Activated CD4-positive, alpha-beta T cell treated with anti-CD3 and anti-CD28 coated beads, Interleukin-2, amount 50 U/mL, for 48 hours (primary cell): ENCODE measurements at regions not wholly inside any gene's neighbourhood (a gene's known extent, or its start where the extent isn't known, plus 50 kb on each side); places are given as distances from the start of the nearest gene placed in this dataset.
"Not testable (repeated sequence)": the region's sequence is repeated elsewhere in the genome, so short reads cannot be mapped to it uniquely, and the experiment has no call there.

Experiments used
- DNase-seq, 2 experiments: peaks; one replicate each; pipeline ENCODE4 v3.0.0-alpha.2; 2020

GRCh38 chr2:225771701-225772100 lies 372.2 kb downstream of the NYAP2 start:
- no peak for DNase-seq

GRCh38 chr2:225768741-225769140 lies 369.2 kb downstream of the NYAP2 start:
- no peak for DNase-seq

DNA sequence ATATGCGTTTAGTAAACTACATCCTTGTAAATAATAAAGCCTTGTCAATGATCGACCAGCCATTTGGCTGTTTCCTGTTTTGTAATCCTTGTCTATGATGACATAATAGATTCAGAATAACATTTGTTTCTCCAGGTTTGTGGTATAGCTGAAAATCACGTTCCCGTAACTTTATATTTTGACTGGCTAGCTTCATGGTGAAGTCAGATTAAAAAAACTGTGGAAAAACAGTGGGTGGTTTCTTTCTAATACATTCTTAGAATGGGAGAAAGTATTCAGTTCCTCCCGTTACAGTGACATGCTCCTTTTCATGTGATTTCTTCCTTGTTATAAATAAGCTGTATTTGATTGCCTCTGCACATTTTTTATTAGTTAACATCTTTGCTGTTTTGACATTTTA lies 366.9 kb downstream of the NYAP2 start:
- no peak for DNase-seq

DNA sequence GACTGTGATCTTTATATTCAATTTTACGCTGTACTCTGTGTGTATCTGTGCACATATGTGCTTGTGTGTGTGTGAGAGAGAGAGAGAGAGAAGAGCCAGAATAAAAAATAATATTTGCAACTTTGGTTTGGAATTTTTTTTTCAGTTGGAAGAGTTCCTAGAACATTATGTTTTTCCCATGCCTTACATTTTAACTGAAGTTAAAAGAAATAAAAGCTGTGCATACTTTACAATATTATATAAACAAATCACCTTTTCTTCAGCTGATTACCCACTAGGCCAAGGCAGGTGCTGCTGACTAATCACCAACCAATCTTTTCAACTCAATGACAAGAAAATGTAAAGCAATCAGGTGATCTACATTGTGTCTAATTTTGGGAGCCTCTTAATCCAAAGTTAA lies 366.3 kb downstream of the NYAP2 start:
- DNase-seq: no peak

DNA sequence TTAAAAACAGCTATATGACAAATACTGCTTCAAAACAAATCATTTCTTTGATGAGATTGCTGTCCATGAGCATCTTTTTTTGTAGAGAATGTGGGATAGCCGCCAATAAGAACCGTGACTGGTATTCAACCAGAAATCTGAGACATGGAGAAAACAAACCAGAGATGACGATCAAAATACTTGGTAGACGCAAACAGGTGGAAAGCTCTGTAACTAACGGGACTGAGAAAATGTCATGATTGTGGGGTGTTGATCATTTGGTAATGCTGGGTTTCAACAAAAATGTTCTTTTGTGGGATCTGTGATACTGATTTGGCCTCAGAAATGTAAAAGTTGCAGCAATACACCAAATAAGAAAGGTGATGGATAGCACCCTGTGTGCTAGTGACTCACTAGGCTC lies 364.8 kb downstream of the NYAP2 start:
- no peak for DNase-seq

DNA sequence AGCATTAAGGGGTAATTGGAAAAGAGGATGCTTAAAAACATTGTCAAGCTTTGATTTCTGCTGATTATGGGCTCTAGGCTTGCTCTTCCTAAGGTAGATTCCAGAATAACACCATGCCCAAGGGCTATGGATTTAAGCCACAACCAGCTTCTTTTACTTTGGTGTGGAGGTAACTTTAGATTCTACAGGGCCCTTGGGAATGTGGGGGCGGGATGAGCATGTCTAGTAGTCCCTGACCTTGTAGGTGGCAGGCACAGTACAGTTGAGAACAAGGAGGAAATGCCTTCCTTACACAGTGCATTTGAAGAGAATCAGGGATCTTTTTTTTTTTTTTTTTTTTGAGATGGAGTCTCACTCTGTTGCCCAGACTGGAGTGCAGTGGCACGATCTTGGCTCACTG lies 364.2 kb downstream of the NYAP2 start:
- DNase-seq: no peak

DNA sequence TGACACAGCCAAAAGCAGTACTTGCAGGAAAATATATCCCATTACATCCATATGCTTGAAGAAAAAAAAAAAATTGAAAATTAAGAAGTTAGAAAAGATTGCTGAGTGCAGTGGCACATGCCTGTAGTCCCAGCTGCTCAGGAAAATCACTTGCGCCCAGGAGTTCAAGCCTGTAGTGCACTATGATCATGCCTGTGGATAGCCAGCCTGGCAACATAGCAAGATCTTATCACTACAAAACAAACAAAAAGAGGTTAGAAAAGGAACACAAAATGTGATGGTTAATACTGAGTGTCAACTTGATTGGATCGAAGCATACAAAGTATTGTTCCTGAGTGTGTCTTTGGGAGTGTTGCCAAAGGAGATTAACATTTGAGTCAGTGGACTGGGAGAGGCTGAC lies 361.9 kb downstream of the NYAP2 start:
- DNase-seq: no peak

DNA sequence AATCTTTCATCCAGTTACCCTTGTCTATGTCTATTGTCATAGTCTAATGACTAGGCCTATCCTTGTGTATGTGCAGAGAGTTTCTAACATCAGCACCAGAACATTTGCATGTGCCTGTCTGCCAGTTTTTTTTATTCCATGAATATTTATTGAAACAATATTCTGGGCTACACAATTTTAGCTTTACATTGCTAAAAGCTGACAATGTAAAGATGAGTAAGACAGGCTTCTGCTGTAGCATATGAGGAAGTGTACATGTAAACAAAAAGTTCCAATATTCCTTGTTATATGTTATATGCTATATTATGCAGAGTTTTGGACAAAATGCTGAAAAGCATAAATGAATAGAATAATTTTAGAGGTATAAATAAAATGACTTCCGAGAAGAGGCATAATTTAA lies 357.7 kb downstream of the NYAP2 start:
- no peak for DNase-seq

- no peak for DNase-seq
Measured at GRCh38 chr2:225756198-225756597, 356.7 kb downstream of the NYAP2 start.

DNA sequence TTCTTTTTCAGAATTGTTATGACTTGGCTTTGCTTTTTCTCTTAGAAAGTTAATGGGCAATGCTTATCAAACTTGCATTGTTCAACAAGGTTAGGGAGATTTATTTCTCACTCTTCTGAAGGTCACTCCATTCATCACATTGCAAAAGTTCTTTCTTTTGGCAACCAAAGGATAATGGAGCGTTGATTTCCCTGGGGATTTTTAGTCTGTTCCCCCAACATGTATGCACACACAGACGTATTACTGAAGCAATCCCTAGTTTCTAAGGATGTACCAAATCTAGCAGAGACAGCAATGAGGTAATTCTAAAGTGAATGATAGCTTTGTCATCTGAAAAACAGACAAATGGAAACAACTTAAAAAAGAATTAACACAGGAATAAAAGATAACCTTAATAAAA lies 349.1 kb downstream of the NYAP2 start:
- DNase-seq: no peak

GRCh38 chr2:225743996-225744395 lies 344.5 kb downstream of the NYAP2 start:
- not testable (repeated sequence) for DNase-seq

DNA sequence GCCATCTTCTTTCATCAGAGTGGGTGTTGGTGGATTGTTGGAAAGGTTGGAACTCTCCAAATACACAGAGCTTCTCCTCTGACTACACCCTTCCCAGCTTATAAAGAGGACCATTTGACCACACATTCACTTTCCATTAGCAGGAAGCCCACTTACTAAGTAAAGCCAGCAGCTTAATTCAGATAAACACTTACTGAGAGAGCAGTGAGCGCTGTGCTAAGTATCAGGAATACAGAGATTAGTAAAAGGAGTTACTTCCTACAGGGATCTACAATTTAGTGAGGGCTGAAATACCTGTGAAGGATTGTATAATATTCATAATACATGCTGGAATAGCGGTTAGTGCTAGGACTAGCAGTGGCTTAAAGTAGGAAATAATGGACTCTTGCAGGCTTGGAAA lies 343.0 kb downstream of the NYAP2 start:
- DNase-seq: no peak

DNA sequence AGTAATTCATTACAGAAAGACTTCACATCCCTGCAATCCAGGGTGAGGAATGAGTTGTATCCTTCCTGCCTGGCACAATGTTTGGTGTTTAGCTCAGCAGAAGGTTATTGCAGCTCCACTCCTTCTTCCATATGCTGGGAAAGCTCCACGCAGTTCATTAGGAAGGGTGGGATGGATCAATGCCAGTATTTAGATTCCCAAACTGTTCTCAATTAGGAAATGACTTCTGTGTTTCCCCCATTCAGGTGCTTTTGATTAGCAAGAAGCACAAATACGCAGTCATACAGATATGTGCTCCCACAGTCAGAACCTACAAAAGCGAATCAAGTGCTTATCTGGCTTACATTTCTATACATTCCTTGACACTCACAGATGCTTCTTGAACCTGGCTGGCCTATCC lies 340.6 kb downstream of the NYAP2 start:
- DNase-seq: no peak

GRCh38 chr2:225739328-225739727 lies 339.8 kb downstream of the NYAP2 start:
- DNase-seq: no peak

DNA sequence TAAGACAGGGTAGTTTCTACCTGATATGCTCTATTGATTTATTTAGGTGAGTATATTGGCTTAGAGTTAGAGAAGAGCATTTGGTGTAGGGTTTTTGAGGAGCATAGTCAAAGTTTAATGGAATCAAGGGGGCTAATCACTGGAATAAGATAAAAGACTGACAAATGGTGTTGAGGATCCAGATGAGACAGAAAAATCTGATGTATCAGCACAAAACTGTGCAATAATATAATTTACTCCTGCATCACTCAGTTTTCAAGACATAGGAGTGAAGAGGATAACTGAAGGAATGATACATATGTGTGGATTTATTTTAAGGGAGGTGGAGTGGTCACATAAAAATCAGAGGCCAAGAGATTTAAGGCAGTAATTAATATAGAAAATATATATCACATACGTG lies 339.2 kb downstream of the NYAP2 start:
- DNase-seq: no peak

GRCh38 chr2:225737556-225737955 lies 338.0 kb downstream of the NYAP2 start:
- no peak for DNase-seq

DNA sequence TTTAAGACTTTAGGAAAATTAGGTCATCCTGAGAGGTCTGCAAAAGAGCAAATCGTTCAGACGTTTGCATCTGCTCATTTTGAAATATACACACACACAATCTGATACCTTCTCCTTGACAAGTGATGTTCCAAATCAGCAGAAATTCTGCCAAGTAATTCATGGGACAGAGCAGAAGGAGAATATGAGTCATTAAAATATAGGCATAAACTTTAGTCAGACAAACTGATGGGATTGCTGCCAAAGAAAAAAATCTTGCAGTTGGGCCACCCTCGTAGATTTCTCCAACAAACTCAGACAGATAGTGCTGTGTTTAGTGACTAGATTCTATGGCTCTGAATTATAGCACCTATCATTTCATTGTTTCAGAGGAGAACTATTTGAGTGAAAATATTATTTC lies 336.3 kb downstream of the NYAP2 start:
- DNase-seq: no peak

DNA sequence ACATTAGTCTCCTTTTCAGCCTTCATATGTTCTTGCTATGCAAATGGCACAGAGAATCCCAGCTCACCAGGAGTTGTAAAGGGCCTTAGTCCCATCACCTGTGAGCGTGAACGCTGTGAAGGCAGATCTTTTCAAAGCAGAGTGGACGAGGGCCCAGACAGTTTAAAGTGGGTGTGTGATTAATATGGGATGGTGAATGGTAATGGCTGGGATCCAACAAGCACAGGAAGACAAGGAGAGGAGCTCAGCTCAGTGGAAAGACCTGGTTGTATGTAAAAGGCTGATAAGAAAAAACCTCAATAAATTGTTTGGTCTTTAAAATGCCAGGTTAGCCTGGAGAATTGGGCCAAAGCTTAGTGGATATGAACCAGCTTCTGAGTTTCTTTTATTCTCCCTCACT lies 326.2 kb downstream of the NYAP2 start:
- DNase-seq: no peak
